GM21825 (cell line): ENCODE measurements at regions not wholly inside any gene's neighbourhood (a gene's known extent, or its start where the extent isn't known, plus 50 kb on each side); places are given as distances from the start of the nearest gene placed in this dataset.

ENCODE experiments used
- ATAC-seq: cut with Tn5 transposase; IDR thresholded peaks from one replicate; pipeline ENCODE4 v1.9.1; 2021; ENCODE audit warnings: mild to moderate bottlenecking, moderate library complexity; ENCODE audit not compliant: unreplicated experiment

DNA sequence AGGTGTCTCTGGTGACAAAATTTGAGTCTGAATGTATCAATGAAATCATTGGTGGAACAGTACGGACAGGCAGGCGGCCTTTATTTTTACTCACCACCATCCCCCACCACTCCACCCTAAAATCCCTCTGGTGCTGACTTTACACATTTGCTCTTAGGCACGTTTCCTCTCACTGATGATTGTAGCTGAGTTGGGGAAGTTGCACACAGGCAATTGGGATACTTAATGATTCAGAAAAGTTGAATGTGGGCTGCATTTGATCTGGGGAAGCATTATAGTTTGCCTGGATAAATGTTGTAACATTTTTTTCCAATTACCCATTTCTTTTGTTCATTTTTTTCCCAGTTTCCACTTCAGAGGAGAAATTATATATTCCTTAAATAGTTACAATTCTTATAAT, 658.4 kb downstream of the TLR4 start:
- no peak for ATAC-seq

DNA sequence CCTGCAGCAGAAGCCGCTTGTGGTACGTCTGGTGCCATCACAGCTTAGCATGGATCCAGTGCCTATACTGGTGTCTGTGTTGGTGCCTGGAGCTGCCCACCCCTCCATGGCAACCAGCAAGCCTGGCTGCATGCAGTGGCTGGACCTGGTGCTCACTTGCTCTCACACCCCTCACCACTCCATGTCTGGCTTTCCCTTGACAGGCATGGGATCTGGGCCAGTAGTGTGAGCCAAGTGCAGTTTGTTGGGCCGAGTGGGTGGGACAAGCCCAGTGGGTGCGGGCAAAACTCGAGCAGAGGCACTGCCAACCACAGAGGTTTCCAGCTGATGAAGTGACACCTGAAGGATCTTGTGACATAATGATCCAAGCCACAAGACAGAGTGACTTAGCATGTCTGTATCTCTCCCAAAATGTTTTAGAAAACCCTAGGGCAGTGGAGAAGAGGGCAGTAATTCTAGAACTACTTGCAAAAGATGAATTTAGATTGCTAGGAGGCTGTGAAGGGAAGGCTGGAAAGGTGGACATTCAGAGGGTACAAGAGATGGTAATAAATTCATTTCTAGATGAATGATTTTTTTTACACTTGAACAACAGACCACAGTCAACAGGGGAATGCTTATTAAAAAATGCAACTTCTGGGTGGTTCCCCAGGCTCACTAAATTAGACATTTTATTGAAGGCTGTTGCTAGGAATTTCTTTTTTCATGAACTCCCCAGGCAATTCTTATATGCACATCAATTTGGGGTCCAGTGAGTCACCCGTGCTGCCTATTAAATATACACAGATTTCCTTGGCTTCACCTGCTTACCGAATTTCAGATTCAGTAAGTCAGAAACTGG, 660.3 kb downstream of the TLR4 start:
- ATAC-seq = no peak

DNA sequence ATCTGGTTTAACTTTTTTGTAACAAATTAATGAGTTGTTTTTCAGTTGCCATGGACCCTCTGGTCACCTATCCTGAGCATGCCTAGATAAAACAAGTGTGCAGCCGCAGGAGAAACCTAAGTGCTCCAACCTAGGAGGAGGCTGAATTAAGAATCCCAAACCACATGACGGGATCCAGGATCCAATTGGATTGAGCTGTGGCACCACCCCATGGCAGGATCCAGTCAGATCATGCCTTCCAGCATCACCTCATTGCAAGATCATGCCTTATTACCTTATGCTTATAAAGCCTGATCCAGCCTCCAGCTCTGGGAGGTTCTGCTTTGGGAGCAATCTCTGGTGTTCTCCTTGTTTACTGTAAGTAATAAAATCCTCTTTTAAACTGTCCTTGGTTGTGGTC, 662.0 kb downstream of the TLR4 start:
- ATAC-seq = no peak

DNA sequence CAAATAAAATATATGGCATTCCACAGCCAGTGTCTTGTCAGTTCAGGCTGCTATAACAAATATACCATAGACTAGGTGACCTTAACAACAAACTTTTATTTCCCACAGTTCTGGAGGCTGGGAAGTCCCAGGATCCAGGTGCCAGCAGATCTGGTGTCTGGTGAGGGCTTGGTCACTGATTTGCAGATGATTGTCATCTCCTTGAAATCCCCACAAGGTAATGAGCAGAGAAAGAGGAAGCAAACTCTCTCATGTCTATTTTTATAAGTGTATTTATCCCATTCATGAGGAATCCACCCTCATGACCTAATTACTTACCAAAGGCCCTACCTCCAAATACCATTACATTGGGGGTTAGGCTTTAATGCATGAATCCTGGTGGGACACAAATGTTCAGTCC, 663.2 kb downstream of the TLR4 start:
- no peak for ATAC-seq

DNA sequence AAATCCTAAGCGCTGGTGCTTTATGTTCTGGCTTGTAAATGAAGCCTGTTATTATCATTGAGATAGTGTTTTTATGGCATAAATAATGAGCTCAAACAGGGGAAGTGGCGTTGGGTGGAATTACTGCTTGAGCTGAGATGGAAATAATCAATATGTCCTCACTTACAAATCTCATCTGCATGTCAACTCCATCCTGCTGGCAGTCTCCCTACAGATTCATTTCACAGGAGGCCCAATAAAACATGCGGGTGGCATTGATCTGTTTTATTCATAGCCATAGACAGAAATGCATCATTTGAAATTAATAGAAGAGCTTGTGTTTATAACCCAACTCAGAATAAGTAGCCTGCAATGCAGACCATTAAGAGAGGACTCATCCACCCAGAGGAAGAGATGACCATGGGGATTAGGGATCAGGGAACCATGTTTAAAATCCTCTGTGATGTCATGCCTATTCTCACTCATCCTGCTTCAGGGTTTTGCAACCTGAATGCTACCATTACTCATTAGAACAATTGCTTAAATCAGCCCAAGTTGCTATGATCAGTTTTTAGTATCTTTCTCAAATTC, 680.4 kb downstream of the TLR4 start:
- no peak for ATAC-seq

DNA sequence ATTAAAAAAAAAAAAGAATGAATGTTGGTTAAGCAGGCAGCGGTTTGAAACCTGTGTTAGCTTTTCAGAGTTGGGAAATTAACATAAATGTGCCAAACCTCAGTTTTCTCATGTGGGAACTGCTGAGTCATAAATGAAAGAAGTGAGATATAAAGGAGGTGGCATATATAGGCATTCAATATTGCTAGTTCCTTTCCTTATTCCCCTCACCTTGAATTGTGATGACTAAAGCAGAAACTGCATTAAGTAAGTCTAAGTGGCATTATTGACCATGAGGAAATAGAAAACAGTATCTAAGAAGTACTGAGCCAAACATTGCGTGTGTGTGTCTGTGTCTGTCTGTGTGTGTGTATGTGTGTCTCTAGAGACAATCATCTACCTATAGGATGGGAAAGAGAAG, 691.2 kb downstream of the TLR4 start:
- peak; percentile 44 for ATAC-seq

DNA sequence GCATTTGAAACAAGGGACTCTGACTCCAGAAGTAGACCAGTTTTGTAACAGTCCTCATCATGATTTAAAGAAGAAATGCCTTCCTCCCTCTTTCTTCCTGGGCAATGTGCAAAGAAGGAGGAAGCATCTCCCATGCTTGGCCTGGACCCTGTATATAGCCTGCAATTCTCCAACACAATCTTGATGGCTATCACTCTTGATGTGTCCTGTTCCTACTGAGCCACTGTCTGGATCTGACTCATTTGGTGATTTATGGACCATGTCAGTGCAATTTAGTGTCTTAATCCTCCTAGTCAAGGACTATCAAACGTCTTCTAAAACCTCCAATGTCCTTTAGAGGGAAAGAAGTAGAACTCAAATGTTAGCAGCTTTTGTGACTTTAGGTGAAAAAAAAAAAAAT, 697.3 kb downstream of the TLR4 start:
- no peak for ATAC-seq

DNA sequence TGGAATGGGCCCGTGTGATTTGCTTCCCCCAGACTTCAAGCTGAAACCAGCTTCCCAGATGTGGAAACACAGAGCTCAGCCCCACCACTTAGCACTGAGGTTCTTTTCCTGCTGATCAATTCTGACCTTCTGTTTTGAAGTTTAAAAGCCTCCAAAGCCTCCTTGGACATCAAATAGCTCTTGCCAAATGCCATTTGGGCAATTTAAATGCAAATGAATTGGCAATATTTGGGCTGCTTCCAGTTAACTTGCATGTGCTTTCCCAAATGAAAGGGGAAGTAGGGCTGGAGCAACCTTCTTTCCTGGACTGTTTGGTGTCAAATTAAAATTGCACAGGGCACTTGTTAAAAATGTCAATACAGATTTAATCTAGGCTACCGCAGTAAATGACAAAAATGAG, 710.5 kb downstream of the TLR4 start:
- no peak for ATAC-seq

DNA sequence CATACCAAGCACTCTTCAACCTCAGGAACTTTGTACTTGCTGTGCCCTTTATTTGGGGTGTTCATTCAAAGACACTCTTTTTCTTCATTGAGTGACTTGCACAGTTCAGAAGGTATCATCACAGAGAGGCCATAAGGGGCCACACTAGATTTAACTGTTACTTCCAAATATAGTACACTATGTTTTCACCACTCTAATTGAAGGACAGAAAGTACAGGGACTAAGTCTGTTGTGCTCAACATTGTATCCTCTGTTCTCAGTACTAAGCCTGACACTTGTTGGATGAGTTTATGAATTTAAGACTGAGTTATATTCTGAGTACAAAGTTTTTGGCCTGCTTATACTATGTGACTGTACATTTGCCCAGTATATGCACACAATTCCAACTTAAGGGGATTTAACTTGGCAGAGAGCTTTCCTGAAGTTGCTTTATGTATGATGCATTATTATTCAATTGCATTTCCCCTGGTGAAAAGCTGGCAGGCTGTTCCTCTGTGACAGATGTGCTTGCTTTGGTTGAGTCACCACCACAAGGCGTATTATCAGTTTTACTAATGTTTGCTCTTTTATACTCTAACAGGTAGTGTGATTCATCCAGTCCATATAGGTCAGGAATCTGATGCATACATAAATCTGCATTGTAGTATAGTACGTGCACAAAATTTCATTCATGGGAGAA, 714.8 kb downstream of the TLR4 start:
- ATAC-seq = no peak

DNA sequence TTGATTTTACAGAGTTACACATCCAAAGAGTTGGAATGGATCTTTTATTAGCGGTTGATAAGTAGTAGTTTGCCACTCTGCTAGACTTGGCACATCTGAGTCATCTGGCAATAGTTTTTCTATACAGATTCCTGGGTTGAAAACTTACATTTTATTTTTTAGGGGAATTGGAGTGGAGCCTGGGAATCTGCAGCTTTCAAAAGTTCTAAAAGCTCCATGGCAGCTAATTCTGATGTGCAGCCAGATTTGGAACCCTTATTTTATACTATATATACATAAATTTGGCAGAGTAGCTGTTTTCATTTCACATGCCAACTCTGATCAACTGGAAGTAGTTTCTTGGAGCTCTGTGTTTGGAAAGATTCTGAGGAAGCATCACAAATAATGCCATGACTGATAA, 715.5 kb downstream of the TLR4 start:
- ATAC-seq = no peak

DNA sequence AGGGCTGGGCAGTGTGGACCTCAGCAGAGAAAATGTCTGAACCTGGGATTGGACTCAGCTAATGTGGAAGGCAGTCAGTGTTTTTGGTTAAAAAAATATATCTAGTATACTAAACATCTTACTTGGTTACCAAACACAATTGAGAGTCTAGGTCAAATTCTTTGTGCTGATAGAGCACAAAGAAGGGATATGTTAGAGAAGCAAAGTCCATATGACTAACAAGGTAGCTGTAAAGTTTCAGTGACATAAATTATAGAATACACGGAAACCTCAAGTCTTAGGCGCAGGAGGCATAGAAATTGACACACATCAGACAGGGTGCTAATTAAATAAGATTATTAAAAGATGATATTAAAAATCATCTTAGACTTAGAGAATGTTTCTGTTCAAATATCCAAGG, 718.3 kb downstream of the TLR4 start:
- ATAC-seq = no peak

DNA sequence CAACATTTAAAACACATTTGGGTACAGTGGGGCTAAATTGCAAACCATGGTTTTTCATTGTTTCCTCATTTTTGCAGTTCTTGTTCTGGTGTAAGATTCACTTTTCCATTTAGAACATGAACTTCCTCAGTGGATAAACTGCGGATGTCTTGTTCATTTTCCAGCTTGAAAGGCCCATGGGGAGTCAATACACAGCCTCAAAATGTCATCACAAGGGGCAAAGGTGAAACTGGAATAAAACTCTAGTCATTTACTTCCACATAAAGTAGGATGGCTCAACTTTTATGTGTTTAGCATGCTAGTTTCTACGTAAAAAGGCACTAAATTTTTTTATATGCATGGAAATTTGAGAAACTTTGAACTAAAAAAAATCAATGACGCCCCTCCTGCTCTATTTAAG, 718.8 kb downstream of the TLR4 start:
- ATAC-seq = no peak

DNA sequence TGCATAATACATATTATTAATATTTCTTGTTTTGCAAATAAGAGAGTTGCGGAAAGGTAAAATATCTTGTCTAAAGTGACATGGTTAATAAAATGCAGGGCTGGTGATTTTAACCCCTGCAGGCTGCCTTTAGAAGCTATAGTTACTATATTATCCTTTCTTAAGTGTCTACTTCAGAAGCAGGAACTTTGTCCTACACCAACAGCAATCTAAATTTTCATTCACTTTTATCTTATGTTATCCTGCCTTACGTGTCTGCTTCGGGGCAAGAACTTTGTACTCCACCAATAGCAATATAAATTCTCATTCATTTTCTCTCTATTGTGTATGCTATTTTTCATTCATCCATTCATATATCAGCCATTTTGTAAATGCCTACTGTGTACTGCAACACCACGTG, 719.5 kb downstream of the TLR4 start:
- no peak for ATAC-seq

DNA sequence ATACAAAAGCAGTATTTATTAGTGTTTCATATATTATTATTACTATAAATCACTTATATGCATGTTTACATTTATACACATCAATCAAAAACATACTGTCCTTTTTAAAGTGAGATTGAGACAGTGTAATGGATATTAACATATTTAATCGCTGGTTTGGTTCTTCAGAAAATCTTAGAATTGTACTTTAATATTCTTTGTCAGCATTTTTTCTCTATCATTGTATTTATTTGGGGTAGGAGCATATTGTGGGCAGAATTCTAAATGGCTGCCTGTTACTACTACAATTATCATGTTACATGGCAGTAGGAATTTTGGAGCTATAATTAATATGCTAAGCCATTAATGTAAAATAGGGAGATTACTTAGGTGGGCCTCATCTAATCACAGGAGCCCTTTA, 722.6 kb downstream of the TLR4 start:
- no peak for ATAC-seq

DNA sequence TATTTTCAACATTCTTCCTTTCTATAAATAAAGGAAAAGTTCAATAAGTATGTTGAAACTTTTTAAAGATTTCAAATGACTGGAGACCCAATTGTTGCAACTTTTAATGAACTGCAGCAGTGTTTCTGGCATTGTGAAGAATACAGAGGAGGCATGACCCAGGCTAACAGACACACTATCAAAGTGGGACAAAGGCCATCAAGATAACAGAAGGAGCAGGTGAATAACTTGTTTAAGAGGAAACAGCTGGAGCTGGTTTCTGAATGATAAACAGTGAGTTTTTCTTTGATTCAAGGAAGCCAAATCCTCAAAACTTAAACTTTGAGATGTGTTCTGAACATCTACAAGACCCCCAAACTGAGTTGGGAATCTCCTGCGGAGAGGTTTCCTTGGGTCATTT, 734.6 kb downstream of the TLR4 start:
- ATAC-seq = no peak

DNA sequence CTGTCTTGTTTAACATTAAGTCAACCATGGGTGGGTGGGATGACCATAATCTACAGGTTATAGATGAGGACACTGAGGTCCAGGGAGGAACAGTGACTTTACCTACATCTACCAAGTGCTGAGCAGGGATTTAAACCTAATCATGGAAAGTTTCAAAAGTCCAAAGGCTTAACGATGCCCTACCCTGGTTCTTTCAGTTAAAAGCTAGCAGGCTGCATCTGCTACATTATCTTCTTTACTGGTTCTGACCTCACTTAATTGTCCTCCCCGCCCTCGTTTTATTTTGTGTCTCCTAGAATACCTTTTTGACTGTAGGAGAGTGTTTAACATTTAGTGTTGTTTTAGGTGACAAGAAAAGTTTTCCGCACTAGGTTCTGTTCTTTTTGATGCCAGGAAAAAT, 735.2 kb downstream of the TLR4 start:
- no peak for ATAC-seq

DNA sequence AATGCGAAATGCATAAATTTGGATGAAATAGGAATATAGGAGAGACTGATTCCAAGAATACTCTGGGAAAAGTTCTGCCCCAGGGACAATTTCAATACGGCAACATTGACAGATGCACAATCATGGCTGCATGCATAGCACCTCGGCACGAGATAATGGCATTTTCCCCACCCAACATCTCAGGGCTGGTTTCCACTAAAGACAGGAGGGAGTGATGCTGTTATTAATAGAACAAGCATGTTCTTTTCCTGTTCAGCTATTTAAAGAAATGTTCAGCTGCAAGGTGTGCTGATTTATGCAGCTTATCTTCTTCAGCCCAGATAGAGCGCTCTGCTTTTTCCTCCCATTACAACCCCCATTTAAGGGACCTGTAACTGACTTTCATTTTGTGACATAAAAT, 740.2 kb downstream of the TLR4 start:
- no peak for ATAC-seq

DNA sequence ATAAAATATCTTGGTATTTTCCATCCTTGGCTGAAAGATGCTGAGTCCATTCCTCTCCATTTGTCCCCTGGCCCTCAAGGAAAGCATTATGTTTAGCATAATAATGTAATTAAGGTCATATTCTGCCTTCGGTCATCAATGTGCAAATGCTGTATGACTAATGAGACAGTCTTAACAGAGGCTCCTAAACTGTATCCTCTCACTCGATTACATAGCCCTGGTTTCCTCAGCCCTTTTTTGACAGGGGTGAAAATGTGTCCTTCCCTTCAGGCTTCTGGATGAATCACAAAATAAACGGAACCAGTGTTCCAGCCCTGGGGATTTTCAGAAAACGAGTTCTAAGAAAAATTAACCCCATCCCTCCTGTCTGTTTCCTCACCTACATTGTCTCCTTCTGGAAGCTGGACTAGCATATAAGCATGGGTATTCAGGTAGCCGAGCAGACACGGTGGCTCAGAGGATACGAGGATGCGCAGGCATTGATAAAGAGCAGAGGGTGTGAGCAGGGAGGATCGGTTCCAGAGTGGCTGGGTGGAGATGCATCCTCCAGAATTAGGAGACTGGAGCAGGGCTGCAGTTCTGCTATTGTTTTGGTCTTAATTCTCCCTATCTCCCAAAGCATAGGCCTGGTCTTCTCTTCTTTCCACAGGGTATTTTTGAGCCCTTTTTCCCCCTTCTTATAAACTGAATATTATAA, 742.9 kb downstream of the TLR4 start:
- ATAC-seq = no peak

DNA sequence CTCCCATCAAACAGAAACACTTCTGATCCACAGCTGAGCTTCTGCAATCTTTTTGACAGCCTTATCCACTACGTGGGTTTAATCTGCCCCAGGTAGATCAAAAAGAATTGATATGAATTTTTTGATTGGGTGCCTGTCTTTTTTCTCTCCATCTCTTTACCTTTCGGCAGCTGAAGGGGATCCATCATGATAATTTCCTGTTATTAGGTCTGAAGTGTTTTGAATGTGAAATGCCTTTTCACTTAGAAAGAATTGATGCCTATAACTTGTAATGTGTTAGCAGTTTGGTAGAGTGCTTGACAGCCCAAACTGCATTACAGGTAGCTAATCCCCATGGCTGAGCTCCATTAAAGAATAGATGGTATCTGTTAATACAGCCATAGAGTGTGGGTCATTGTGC, 745.4 kb downstream of the TLR4 start:
- no peak for ATAC-seq

DNA sequence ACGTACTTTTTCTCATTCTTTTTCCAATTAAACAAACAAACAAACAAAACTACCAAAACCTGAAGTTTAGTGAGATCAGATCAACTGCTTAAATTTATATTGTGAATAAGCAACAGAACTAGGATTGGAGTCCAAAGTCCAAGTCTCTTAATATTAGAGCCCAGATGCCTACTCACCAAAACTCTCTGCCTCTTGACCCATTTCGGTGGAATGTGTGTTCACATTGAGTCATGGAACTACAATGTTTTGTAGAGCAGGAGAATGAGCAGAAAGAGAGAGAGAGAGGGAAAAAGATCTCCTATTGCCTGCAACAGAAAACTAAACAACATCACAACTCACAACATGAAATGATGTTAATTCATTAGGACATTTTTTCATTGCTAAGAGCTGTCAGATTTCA, 751.1 kb downstream of the TLR4 start:
- no peak for ATAC-seq

DNA sequence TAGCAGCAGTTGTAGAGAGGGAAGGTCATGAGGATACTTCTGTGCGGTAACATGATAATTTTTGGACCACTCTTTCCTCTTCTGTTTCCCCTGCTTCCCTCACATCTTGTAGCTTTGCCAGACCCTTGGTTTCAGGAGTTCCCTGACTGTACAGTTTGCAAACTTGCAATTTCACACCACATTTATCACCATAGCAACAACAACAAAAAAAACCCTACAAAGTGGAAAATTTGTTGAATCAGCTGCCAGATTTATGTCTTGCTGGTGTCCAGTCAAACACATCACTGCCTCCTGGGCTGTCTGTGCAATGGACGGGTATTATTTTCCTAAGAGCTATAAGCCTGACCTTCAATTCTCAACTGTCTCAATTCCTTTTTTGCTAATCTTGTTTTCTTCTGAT, 751.6 kb downstream of the TLR4 start:
- no peak for ATAC-seq
